Stimulated activated naive CD8-positive, alpha-beta T cell treated with anti-CD3 and anti-CD28 coated beads, Interleukin-15, Interleukin-2, amounts not matched to agents 100 ng/mL and 50 ng/mL, for 24 hours (primary cell): ENCODE measurements at regions not wholly inside any gene's neighbourhood (a gene's known extent, or its start where the extent isn't known, plus 50 kb on each side); places are given as distances from the start of the nearest gene placed in this dataset.

Experiments used
- H3K27ac Mint-ChIP-seq: one replicate; pipeline ENCODE4 v1.8.0; 2021; ENCODE audit warnings: mild to moderate bottlenecking, mixed read lengths
- H3K27me3 Mint-ChIP-seq: one replicate; pipeline ENCODE4 v1.8.0; 2021; ENCODE audit warnings: mixed read lengths
- H3K36me3 Mint-ChIP-seq: one replicate; pipeline ENCODE4 v1.8.0; 2021; ENCODE audit warnings: low read depth, mixed read lengths
- H3K4me1 Mint-ChIP-seq: one replicate; pipeline ENCODE4 v1.8.0; 2021; ENCODE audit warnings: low read depth, mixed read lengths
- H3K4me3 Mint-ChIP-seq: one replicate; pipeline ENCODE4 v1.8.0; 2021; ENCODE audit warnings: mild to moderate bottlenecking, mixed read lengths
- H3K9me3 Mint-ChIP-seq: one replicate; pipeline ENCODE4 v1.8.0; 2021; ENCODE audit warnings: mixed read lengths

DNA sequence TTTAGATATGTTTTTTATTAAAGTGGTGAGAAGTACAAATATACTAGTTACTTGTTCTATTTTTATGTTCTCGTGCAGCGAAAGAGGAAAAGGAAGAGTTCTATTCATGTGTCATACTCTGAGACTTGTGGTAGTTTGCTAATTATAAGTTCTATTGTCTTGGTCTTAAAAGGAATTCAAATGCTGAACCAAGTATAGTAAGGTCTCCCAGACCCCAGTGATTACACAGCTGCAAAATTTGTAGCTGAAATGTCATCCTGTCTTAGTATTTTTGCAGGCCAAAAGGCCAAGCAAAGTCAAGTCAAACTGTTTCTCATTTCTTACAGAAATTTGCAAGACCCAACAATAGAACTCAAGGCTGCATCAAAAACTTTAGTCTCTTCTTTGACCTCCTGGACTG, 268.7 kb downstream of the CHRM3 start:
- no peaks in the 10 kb centered on the region for H3K36me3 Mint-ChIP-seq
- no peaks in the 10 kb centered on the region for H3K27me3 Mint-ChIP-seq
- no peaks in the 10 kb centered on the region for H3K4me1 Mint-ChIP-seq
- no peak overlapping the region for H3K4me3 Mint-ChIP-seq
- H3K27ac Mint-ChIP-seq: no peak overlapping the region
- H3K9me3 Mint-ChIP-seq: peaks cover 8% of the 10 kb centered on the region

- Mint-ChIP-seq H3K27ac (no peak overlapping the region), H3K36me3 (no peaks in the 10 kb centered on the region), H3K27me3 (no peaks in the 10 kb centered on the region), H3K9me3 (peaks cover 8% of the 10 kb centered on the region), H3K4me1 (no peaks in the 10 kb centered on the region), H3K4me3 (no peak overlapping the region)
Observed at GRCh38 chr1:239657291-239657690, 270.9 kb downstream of the CHRM3 start.

DNA sequence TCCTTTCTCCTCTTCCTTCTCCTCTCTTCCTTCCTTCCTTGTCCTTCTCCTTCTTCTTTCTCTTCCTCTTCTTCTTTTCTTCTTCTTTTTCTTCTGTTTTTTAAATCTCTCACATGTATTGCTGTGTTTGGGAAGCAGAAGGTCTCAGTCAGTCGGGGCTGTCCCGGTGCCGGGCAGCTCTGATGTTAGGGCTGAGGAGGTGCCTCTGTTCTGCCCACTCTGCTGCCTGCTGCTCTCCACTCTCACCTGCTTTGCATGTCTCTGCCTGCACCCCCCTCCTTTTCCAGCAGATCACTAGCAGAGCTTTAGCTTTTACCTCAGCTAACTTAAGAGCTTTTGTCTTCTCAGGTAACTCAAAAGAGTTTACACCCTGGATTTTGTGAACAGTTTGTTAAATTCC, 276.6 kb downstream of the CHRM3 start:
- Mint-ChIP-seq H3K9me3 (peaks cover 5% of the 10 kb centered on the region), H3K27ac (peak overlapping the region; percentile 7), H3K36me3 (no peaks in the 10 kb centered on the region), H3K4me3 (no peak overlapping the region), H3K27me3 (no peaks in the 10 kb centered on the region), H3K4me1 (peaks cover 6% of the 10 kb centered on the region)

DNA sequence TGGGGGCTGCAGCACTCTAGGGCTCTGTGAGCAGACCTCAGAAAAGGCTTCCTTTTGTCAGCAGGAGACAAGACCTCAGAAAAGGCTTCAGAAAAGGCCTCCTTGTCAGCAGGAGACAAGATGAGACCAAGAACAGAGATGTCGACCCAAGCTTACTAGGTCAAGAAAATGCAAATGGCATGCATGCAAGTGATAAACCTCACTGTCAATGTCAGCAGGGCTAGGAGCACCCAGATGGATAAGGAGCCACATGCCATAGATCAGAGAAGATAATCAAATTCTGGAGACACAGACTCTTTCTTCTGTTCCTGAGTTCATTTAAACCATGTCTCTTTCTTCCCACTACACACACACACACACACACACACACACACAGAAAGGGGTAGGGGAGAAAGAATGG, 285.9 kb downstream of the CHRM3 start:
- H3K36me3 Mint-ChIP-seq: no peaks in the 10 kb centered on the region

GRCh38 chr1:239675735-239676134, 289.4 kb downstream of the CHRM3 start:
- Mint-ChIP-seq H3K27ac (no peak overlapping the region), H3K9me3 (no peaks in the 10 kb centered on the region), H3K4me1 (no peaks in the 10 kb centered on the region), H3K4me3 (no peak overlapping the region), H3K27me3 (peaks cover 3% of the 10 kb centered on the region), H3K36me3 (no peaks in the 10 kb centered on the region)

More for the DNA sequence above, 285.9 kb downstream of the CHRM3 start:
- Mint-ChIP-seq H3K4me1 (no peaks in the 10 kb centered on the region), H3K27me3 (peaks cover 3% of the 10 kb centered on the region), H3K9me3 (no peaks in the 10 kb centered on the region), H3K4me3 (no peak overlapping the region), H3K27ac (no peak overlapping the region)

DNA sequence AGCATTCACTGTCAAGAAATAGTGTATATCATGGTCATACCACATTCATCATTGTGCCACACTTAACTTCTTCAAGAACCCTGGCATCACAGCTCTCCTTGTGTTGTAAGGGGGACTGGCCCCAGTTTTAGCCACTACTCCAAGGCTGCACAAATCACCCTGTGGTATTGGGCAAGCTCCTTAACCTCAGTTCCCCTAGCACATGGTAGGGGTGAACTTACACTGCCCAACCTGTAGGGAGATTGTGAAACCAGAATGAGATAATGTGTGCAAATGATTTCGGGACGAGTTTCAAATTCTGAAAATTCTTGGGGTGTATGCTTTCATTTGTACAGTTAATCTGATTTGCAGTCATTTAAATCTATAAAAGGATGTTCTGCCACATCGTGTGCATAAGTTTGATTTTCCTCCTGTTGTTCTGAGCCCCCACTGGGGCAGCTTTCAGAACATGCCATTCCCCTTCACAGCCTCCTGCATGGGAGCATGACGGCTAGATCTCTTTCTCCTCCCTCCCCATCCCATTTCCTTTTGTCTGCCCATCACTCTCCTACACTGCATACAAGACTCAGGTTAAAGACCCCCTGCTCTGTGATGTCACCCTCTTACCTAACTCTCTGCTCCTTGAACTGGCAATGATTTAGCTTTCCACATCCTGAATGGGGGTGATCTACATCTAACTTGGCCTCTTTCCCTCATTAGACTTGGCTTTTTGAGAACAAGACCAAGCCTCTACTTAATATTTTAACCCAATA, 290.3 kb downstream of the CHRM3 start:
- Mint-ChIP-seq H3K27ac (no peak overlapping the region), H3K4me3 (no peak overlapping the region), H3K4me1 (no peaks in the 10 kb centered on the region), H3K27me3 (peaks cover 3% of the 10 kb centered on the region), H3K36me3 (no peaks in the 10 kb centered on the region), H3K9me3 (no peaks in the 10 kb centered on the region)

GRCh38 chr1:239677362-239677761, 291.0 kb downstream of the CHRM3 start:
- Mint-ChIP-seq H3K9me3 (no peaks in the 10 kb centered on the region), H3K27ac (no peak overlapping the region), H3K27me3 (peaks cover 3% of the 10 kb centered on the region), H3K4me3 (no peak overlapping the region), H3K4me1 (no peaks in the 10 kb centered on the region), H3K36me3 (no peaks in the 10 kb centered on the region)

GRCh38 chr1:239678181-239678580, 291.8 kb downstream of the CHRM3 start:
- Mint-ChIP-seq H3K27ac (no peak overlapping the region), H3K4me3 (no peak overlapping the region), H3K36me3 (no peaks in the 10 kb centered on the region), H3K27me3 (peaks cover 3% of the 10 kb centered on the region), H3K9me3 (no peaks in the 10 kb centered on the region), H3K4me1 (no peaks in the 10 kb centered on the region)

GRCh38 chr1:239682046-239682445, 295.7 kb downstream of the CHRM3 start:
- no peaks in the 10 kb centered on the region for H3K36me3 Mint-ChIP-seq
- peaks cover under 1% of the 10 kb centered on the region for H3K27me3 Mint-ChIP-seq
- H3K9me3 Mint-ChIP-seq: no peaks in the 10 kb centered on the region
- H3K4me1 Mint-ChIP-seq: no peaks in the 10 kb centered on the region
- no peak overlapping the region for H3K27ac Mint-ChIP-seq
- no peak overlapping the region for H3K4me3 Mint-ChIP-seq

DNA sequence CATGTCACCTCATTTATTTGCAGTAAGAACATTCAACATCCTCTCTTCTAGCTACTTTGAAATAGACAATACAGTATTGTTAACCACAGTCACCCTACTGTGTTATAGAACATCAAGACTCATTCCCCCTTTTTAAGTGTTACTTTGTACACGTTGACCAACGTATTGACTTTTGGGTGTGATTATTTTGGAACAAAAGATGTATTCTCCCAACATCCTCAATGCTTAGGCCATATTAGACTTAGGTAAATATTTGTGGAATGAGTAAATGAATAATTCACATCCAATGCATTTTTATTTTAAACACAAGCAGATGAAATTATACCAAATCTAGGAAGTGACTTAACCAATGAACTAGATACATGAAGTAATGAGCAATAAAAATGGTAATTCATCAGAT, 296.6 kb downstream of the CHRM3 start:
- H3K4me1 Mint-ChIP-seq: no peaks in the 10 kb centered on the region
- H3K27ac Mint-ChIP-seq: no peak overlapping the region
- no peaks in the 10 kb centered on the region for H3K27me3 Mint-ChIP-seq
- no peak overlapping the region for H3K4me3 Mint-ChIP-seq
- no peaks in the 10 kb centered on the region for H3K9me3 Mint-ChIP-seq
- H3K36me3 Mint-ChIP-seq: no peaks in the 10 kb centered on the region

- no peaks in the 10 kb centered on the region for H3K9me3 Mint-ChIP-seq
- no peaks in the 10 kb centered on the region for H3K27me3 Mint-ChIP-seq
- H3K4me3 Mint-ChIP-seq: no peak overlapping the region
- H3K36me3 Mint-ChIP-seq: no peaks in the 10 kb centered on the region
- no peaks in the 10 kb centered on the region for H3K4me1 Mint-ChIP-seq
- no peak overlapping the region for H3K27ac Mint-ChIP-seq
Observed at GRCh38 chr1:239686386-239686785, 300.0 kb downstream of the CHRM3 start.

GRCh38 chr1:239696317-239696716, 309.9 kb downstream of the CHRM3 start:
- no peaks in the 10 kb centered on the region for H3K27me3 Mint-ChIP-seq
- H3K4me1 Mint-ChIP-seq: peaks cover 4% of the 10 kb centered on the region
- H3K27ac Mint-ChIP-seq: no peak overlapping the region
- H3K9me3 Mint-ChIP-seq: peaks cover 11% of the 10 kb centered on the region
- no peaks in the 10 kb centered on the region for H3K36me3 Mint-ChIP-seq
- H3K4me3 Mint-ChIP-seq: no peak overlapping the region

- H3K27ac Mint-ChIP-seq: no peak overlapping the region
- H3K9me3 Mint-ChIP-seq: peaks cover 15% of the 10 kb centered on the region
- no peaks in the 10 kb centered on the region for H3K27me3 Mint-ChIP-seq
- peaks cover 20% of the 10 kb centered on the region for H3K36me3 Mint-ChIP-seq
- H3K4me3 Mint-ChIP-seq: no peak overlapping the region
- no peaks in the 10 kb centered on the region for H3K4me1 Mint-ChIP-seq
Observed at GRCh38 chr1:239700667-239701066, 314.3 kb downstream of the CHRM3 start.

GRCh38 chr1:239703075-239703474, 316.7 kb downstream of the CHRM3 start:
- H3K4me1 Mint-ChIP-seq: no peaks in the 10 kb centered on the region
- H3K27ac Mint-ChIP-seq: no peak overlapping the region
- no peak overlapping the region for H3K4me3 Mint-ChIP-seq
- no peaks in the 10 kb centered on the region for H3K27me3 Mint-ChIP-seq
- peaks cover 35% of the 10 kb centered on the region for H3K36me3 Mint-ChIP-seq
- H3K9me3 Mint-ChIP-seq: peaks cover 10% of the 10 kb centered on the region

GRCh38 chr1:239706245-239706892, 320.0 kb downstream of the CHRM3 start:
- peaks cover 13% of the 10 kb centered on the region for H3K4me1 Mint-ChIP-seq
- no peak overlapping the region for H3K27ac Mint-ChIP-seq
- H3K36me3 Mint-ChIP-seq: peaks cover 50% of the 10 kb centered on the region
- no peak overlapping the region for H3K4me3 Mint-ChIP-seq
- no peaks in the 10 kb centered on the region for H3K27me3 Mint-ChIP-seq
- peaks cover 9% of the 10 kb centered on the region for H3K9me3 Mint-ChIP-seq

- H3K4me1 Mint-ChIP-seq: peaks cover 13% of the 10 kb centered on the region
- peaks cover 59% of the 10 kb centered on the region for H3K36me3 Mint-ChIP-seq
- no peak overlapping the region for H3K4me3 Mint-ChIP-seq
- H3K27ac Mint-ChIP-seq: no peak overlapping the region
- no peaks in the 10 kb centered on the region for H3K27me3 Mint-ChIP-seq
- H3K9me3 Mint-ChIP-seq: peaks cover 6% of the 10 kb centered on the region
Observed at GRCh38 chr1:239707615-239708014, 321.2 kb downstream of the CHRM3 start.
